Keratinocyte (primary cell): ENCODE measurements at regions not wholly inside any gene's neighbourhood (a gene's known extent, or its start where the extent isn't known, plus 50 kb on each side); places are given as distances from the start of the nearest gene placed in this dataset.

Experiments
- DNase-seq: peaks from one replicate; pipeline ENCODE4 v3.0.0-alpha.2; 2011; ENCODE audit warnings: low read depth, missing footprints, low spot score
- FAIRE-seq: peaks from 2 replicates; lab custom pipeline; 2011; peaks lifted over from hg19 to GRCh38; lab: Jason Lieb, UNC
- H2AFZ ChIP-seq: 2 replicates; pipeline ENCODE4 v1.6.0; 2012; ENCODE audit warnings: low read length, control low read depth, inconsistent platforms; ENCODE audit not compliant: control insufficient read depth
- H3K27ac ChIP-seq: 2 replicates; pipeline ENCODE4 v1.5.1; 2011; ENCODE audit warnings: low read length; ENCODE audit not compliant: control insufficient read depth, insufficient read depth
- H3K27me3 ChIP-seq: 3 replicates; pipeline ENCODE4 v1.6.0; 2011; ENCODE audit warnings: low read length; ENCODE audit not compliant: control insufficient read depth, insufficient read depth; ENCODE audit errors: extremely low read depth
- H3K36me3 ChIP-seq, 2 experiments: 2 replicates in 1 of 2; 3 replicates in 1 of 2; pipeline ENCODE4 v1.5.1; 2011; ENCODE audit warnings: low read length in 2 of 2, mild to moderate bottlenecking in 1 of 2; ENCODE audit not compliant: control insufficient read depth in 2 of 2, insufficient read depth in 2 of 2; ENCODE audit errors: extremely low read depth in 1 of 2
- H3K4me1 ChIP-seq: 3 replicates; pipeline ENCODE4 v1.5.1; 2011; ENCODE audit warnings: low read length; ENCODE audit not compliant: control insufficient read depth, insufficient read depth; ENCODE audit errors: extremely low read depth
- H3K4me2 ChIP-seq: 3 replicates; pipeline ENCODE4 v1.6.0; 2011; ENCODE audit warnings: low read depth, low read length; ENCODE audit not compliant: control insufficient read depth, insufficient read depth; ENCODE audit errors: extremely low read depth
- H3K4me3 ChIP-seq, 3 experiments: fragments of 200-600 bp in 1 of 3; sonication (generic) in 1 of 3; 2 replicates in 2 of 3; 3 replicates in 1 of 3; pipeline ENCODE4 v1.5.1; 2011 to 2016; ENCODE audit warnings: low read length in 3 of 3, mild to moderate bottlenecking in 3 of 3, control low read depth in 2 of 3, inconsistent platforms in 1 of 3, low read depth in 1 of 3, mixed read lengths in 1 of 3, mixed run types in 1 of 3, moderate library complexity in 1 of 3; ENCODE audit not compliant: control insufficient read depth in 2 of 3, insufficient read depth in 2 of 3; ENCODE audit errors: extremely low read depth in 1 of 3
- H3K79me2 ChIP-seq: 2 replicates; pipeline ENCODE4 v1.6.0; 2012; ENCODE audit warnings: low read length; ENCODE audit not compliant: control insufficient read depth, insufficient read depth
- H3K9ac ChIP-seq: 3 replicates; pipeline ENCODE4 v1.6.0; 2011; ENCODE audit warnings: low read length; ENCODE audit not compliant: control insufficient read depth, insufficient read depth; ENCODE audit errors: extremely low read depth
- H3K9me1 ChIP-seq: 3 replicates; pipeline ENCODE4 v1.6.0; 2011; ENCODE audit warnings: low read length; ENCODE audit not compliant: control insufficient read depth, insufficient read depth; ENCODE audit errors: extremely low read depth
- H3K9me3 ChIP-seq: 2 replicates; pipeline ENCODE4 v1.5.1; 2012; ENCODE audit warnings: low read depth, low read length; ENCODE audit not compliant: control insufficient read depth
- H4K20me1 ChIP-seq: 3 replicates; pipeline ENCODE4 v1.6.0; 2011; ENCODE audit warnings: low read length; ENCODE audit not compliant: control insufficient read depth, insufficient read depth; ENCODE audit errors: extremely low read depth
- CTCF ChIP-seq, 3 experiments: IDR thresholded peaks in 1 of 3; conservative IDR thresholded peaks in 1 of 3; optimal IDR thresholded peaks in 1 of 3; 2 replicates in 2 of 3; 3 replicates in 1 of 3; pipeline versions ENCODE3 to v1.5.1; 2011; ENCODE audit warnings: low read length in 3 of 3, mild to moderate bottlenecking in 3 of 3, moderate library complexity in 2 of 3, control low read depth in 1 of 3, inconsistent platforms in 1 of 3; ENCODE audit not compliant: insufficient read depth in 2 of 3; ENCODE audit errors: extremely low read depth in 1 of 3
- EZH2 ChIP-seq: IDR thresholded peaks from one replicate; pipeline ENCODE4 v1.6.1; 2012; ENCODE audit warnings: inconsistent platforms, mild to moderate bottlenecking, low read length, moderate library complexity
- dilution Hi-C: fragments of 300-500 bp; cut with MboI; formaldehyde crosslinking; loops from one replicate; pipeline ENCODE4 v1.7.0; 2020; ENCODE audit warnings: low sequenced_read_pairs; ENCODE audit not compliant: extremely low pct_ligation_motif_present

- TF ChIP-seq CTCF (optimal IDR thresholded peaks at IDR 0.05 in 1 of 3, IDR thresholded peaks at IDR 0.05 in 1 of 3, conservative IDR thresholded peaks at IDR 0.05 in 1 of 3; ENCODE audit: extremely low read depth in 1 of 3, insufficient read depth in 2 of 3, low read length in 3 of 3): no peak
- no peak for TF ChIP-seq EZH2
- Histone ChIP-seq H3K4me3 (no peak overlapping the region), H3K9ac (no peak overlapping the region), H3K79me2 (no peaks in the 10 kb centered on the region), H3K36me3 (no peaks in the 10 kb centered on the region), H3K9me3 (no peaks in the 10 kb centered on the region), H4K20me1 (no peaks in the 10 kb centered on the region), H3K9me1 (no peaks in the 10 kb centered on the region), H3K4me1 (no peaks in the 10 kb centered on the region), H3K4me2 (no peak overlapping the region), H3K27me3 (no peaks in the 10 kb centered on the region), H2AFZ (no peak overlapping the region), H3K27ac (no peak overlapping the region)
- DNase-seq: no peak
- dilution Hi-C loops: no loop called here
- FAIRE-seq: no peak
Observed at GRCh38 chr11:123291201-123291869, 96.3 kb upstream of the CLMP start.

- no peaks in the 10 kb centered on the region for H3K36me3 ChIP-seq
- no peaks in the 10 kb centered on the region for H3K4me1 ChIP-seq
- H3K9me1 ChIP-seq: no peaks in the 10 kb centered on the region
- no peaks in the 10 kb centered on the region for H3K27me3 ChIP-seq
- no peaks in the 10 kb centered on the region for H3K9me3 ChIP-seq
- no peaks in the 10 kb centered on the region for H3K79me2 ChIP-seq
- H3K4me2 ChIP-seq: no peak overlapping the region
- no peak overlapping the region for H2AFZ ChIP-seq
- no peak overlapping the region for H3K9ac ChIP-seq
- dilution Hi-C loops: no loop called here
- H3K4me3 ChIP-seq: no peak overlapping the region
- FAIRE-seq: no peak
- no peak for DNase-seq
- no peaks in the 10 kb centered on the region for H4K20me1 ChIP-seq
- H3K27ac ChIP-seq: no peak overlapping the region
- TF ChIP-seq CTCF (optimal IDR thresholded peaks at IDR 0.05 in 1 of 3, IDR thresholded peaks at IDR 0.05 in 1 of 3, conservative IDR thresholded peaks at IDR 0.05 in 1 of 3; ENCODE audit: extremely low read depth in 1 of 3, insufficient read depth in 2 of 3, low read length in 3 of 3) (no peak), EZH2 (no peak)
Observed at GRCh38 chr11:123286761-123287160, 91.7 kb upstream of the CLMP start.
